Activated CD4-positive, alpha-beta T cell treated with anti-CD3 and anti-CD28 coated beads, Interleukin-10, Interleukin-2, amounts not matched to agents 100 ng/mL and 50 ng/mL, durations not matched to agents 16 hours and 8 hours (primary cell): ENCODE measurements at regions not wholly inside any gene's neighbourhood (a gene's known extent, or its start where the extent isn't known, plus 50 kb on each side); places are given as distances from the start of the nearest gene placed in this dataset.
"Not testable (repeated sequence)": the region's sequence is repeated elsewhere in the genome, so short reads cannot be mapped to it uniquely, and the experiment has no call there.

Experiments
- DNase-seq: peaks from one replicate; pipeline ENCODE4 v3.0.0-alpha.2; 2020

DNA sequence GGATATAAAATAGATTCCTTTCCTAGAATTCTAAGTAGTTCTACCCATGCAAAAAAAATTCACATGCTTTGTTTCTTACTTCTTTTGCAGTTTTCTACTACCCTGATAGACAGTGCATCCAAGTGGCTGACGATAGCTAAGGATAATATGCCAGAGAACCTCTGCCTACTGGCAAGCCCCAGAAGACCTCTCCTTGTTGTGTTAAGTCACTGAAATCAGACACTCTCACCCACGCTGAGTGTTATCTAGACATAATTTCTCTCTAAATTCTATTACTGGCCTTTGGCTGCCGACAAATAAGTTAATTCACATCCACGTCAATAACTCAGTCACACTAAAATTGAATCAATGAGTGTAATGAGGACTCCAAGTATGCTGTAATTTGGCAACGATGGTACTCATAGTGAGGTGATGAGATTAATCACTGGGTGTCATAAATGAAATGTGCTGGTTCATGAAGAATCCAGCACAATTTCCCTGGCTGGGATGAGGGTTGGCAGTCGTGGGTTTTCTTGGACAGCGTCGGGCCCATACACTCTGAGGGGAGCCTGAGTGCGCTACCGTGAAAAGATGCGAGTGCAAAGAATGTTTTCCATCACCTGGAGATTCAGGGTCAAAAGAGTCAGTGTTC, 354.8 kb upstream of the TMEM132C start:
- no peak for DNase-seq

DNA sequence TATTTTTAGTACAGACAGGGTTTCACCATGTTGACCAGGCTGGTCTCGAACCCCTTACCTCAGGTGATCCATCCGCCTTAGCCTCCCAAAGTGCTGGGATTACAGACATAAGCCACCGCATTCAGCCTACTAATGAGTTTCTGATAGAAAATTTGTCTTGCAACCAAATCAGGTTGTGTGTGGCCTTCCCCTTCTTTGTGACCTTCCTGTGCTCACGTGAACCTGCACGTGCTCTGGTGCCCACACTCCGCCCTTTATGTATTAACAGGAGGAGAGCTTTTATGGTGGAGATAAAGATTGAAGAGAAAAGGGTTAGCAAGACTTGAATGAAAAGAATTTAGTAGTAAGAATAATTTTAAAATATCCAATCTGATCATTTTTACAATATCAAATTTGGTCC, 343.5 kb upstream of the TMEM132C start:
- DNase-seq = no peak

DNA sequence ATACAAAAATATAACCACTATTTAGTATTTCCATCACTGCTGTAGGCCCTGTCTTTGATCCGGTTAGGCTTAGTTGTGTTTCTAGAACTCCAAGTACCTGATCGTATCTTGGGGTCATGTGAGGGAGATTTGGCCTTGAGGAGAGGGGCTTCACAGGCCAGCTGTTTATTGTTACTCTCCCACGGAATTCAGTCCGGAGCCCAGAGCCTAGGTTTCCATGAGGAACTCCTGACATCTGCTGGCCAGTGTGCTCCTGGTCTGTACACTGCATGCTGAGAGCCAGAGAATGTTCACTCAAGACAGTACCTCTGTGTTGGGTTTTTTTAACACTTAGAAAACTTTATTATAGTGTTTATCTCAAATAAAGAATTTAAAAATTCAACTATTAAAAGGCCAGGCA, 341.0 kb upstream of the TMEM132C start:
- DNase-seq = no peak

DNA sequence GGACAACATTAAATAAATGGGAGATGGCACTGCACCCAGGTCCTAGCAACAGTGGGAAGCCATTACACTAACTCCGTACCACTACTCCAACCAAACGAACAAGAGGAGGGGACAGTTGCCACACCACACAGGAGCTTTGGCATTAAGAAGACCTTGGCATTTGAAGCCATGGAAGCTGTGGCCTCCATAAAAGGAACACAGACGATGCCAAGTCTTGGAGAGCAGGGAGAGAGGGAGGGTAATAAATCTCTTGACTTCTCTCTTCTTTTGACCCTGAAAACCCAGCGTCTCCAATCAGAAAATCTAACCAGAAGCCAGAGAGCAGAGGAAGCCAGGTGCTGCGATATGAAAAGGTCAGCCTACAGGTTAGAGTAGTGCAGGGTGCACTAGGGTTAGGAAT, 338.8 kb upstream of the TMEM132C start:
- DNase-seq = no peak

DNA sequence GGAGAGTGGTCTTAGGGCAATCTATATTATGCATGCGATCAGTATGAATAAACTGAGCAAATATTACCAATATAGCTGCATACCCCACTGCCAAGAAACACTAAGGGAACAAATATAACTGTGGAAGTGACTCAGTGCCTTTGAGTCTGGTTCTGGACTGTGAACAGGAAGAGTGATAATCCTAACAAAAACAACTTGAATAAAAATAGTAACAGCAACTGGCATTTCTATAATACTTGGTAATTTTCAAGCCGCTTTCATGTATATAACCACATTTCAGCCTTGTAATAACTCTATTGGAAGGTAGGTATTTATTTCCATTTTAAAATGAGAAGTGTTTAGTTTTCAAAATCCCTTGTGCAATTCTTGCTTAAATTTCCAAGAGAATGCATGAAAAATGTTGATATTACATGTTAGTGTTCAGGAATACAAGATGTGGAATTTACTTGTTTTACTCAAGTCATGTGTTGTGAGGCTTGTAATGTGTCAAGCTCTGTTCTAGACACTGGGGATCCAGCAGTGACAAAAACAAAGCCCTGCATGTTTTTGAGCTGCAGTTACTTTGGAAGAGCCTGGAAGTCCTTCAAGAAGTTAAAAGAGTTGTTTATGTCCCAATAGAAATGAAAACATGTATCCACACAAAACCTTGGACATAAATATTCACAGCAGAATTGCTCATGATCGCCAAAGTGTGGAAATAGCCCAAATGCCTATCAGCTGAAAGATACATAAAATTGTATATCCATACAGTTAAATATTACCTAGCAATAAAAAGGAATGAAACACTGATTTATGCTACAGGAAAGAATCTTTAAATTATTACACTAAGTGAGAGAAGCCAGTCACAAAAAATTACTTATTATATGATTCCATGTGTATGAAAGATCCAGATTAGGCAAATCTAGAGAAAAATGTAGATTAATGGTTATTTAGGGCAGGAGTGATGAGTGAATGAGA, 338.1 kb upstream of the TMEM132C start:
- no peak for DNase-seq

DNA sequence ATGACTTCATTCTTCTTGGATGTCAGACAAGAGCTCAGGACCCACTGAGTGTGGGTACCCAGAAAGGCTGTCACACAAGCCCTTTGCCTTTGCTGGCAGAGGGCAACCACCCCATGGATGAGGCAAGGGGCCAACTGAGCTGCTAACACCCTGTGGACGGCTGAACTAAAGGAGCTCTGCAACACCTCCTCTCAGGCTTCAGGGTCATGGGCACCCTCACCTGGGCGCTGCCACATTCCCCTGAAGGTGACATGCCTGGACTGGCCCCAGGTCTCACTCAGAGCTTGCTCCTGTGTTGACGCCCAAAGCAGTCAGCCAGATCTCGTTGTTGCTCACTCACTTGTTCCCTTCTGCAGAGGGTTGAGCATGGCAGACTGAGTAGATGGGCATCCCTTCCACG, 336.8 kb upstream of the TMEM132C start:
- no peak for DNase-seq

DNA sequence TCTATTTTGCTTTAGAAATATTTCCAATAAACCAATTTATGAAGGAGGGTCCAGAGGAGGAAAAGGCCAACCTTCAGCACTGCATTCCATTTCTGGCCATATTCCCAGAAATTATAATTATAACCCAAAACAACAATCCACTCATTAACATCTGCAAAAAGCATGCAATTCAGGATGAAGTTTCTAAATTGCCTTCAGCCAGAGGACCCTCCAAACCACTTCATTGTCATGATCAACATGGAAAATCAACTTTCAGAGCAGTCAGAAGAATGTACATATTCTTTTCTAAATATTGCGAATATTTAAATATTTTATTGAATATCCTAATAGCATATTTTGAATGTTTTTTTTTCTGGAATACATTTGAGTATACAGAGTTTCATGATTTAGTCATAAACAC, 332.6 kb upstream of the TMEM132C start:
- DNase-seq = no peak

DNA sequence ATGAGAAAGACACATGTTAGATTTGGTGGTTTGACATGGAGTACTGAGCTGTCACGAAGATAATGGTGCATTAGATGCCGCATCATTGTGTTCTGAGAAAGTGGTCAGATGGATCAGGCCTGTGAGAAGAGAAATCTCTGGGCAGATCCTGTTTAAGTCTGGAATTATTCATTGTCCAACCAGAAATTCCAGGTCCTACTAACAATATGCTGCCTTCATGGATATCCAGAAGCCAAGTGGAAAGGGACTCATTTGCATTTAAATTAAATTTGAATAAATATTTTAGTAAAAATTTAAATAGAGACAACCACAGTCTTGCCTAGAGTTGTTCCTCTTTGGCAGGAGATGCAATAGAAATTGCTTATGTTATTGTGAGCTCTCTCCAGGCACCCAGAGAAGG, 330.5 kb upstream of the TMEM132C start:
- DNase-seq = no peak

DNA sequence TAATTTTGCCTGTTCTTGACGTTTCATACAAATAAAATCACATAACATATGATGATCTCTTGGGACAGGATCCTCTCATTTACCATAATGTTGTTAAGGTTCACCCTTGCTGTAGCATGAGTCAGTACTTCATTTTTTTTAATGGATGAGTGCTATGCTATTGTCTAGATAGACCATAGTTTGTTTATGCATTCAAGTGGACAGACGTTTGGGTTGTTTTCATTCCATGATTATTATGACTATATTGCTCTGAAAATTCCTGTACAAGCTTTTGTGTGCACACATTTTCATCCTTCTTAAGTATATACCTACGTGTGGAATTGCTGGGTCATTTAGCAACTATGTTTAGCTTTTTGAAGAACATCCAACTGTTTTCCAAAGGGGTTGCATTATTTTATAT, 325.6 kb upstream of the TMEM132C start:
- DNase-seq = no peak

DNA sequence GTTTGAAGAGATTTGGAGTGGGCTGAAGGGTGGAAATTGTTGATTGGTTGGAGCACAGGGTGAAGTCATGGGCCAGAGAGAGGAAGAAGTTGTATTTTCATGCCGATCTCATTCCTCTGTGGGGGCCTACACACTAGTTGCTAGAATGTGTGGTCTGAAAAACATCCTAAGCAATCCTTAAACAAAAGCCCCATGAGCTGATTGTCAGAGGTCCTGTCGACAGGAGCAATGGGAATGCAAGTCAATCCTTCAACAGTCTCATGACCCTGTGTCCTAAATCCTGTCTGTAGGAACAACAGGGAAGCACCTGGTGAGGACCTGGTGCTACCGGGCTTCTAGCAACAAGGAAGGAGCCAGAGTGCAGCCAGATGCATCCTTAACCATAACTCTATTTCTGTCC, 324.0 kb upstream of the TMEM132C start:
- no peak for DNase-seq

DNA sequence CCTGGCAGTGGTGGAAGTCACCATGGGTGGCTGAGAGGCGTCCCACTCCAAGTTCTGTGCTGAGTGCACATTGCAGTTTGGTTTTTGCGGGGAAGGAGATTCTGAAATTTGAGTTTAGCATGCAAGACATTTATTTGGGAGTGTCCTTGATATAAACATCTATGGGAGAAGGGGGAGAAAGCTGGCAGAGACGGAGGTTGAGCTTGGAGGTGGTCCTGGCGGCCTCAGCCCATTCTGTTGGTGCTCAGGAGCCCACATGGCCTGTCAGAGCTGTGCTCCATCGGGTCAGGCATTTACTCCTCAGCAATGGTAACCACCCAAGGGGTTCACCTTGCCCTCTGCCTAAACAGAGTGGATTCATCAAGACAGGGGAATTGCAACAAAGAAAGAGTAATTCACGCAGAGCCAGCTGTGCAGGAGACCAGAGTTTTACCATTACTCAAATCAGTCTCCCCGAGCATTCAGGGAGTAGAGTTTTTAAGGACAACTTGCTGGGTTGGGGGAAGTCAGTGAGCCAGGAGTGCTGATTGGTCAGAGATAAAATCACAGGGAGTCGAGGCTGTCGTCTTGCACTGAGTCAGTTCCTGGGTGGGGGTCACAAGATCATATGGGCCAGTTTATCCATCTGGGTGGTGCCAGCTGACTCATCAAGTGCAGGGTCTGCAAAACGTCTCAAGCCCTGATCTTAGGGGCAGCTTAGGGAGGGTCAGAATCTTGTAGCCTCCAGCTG, 323.3 kb upstream of the TMEM132C start:
- DNase-seq = no peak

DNA sequence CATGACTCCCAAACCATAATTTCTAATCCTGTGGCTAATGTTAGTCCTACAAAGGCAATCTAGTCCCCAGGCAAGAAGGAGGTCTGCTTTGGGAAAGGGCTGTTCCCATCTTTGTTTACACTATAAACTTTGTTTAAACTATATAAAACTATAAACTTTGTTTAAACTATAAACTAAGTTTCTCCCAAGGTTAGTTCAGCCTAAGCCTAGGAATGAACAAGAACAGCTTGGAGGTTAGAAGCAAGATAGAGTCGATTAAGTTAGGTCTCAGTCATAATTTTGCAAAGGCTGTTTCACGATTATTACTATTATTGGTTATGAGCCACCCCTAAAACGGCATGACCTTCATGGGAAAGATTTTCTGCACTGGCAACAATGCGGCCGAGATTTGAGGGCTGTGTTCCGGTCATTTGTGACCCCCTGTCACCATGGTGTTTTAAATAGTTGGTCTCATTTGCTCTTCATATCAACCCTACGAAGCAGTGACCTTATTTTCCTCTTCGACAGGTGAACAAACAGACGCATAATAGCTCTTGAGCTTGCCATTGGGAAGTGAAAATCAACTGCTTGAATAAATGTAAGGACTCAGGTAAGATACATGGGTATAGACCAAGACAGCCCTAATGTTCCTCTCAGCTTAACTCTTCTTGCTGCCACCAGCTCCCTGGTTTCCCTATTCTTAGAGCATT, 322.6 kb upstream of the TMEM132C start:
- no peak for DNase-seq

DNA sequence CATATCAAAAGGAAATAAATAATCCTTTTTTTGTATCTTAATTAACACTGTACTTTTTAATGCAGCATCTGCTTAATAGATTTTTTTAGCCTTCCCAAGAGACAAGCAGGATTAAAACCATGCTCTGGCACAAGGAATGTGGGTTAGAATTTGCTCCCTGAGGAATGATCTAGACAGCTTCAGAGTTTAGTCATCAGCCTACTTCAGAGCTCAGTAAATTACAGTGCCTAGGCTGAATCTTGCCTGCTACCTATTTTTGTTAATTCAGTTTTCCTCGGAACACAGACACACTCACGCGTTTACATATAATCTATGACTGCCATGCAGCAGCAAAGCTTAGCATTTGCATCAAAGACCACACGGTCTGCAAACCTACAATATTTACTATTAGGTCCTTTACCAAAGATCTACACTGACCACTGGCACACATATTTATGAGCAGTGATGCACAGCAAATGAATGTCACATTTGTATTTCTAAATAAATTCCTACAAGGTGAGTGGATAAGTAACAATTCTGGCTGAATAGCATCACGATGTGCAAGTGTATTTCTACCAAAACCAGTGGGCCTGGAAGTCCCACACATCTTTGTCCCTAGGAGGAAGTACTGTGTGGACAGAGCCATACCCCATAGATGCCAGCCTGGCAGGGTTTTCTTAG, 309.8 kb upstream of the TMEM132C start:
- DNase-seq = no peak

DNA sequence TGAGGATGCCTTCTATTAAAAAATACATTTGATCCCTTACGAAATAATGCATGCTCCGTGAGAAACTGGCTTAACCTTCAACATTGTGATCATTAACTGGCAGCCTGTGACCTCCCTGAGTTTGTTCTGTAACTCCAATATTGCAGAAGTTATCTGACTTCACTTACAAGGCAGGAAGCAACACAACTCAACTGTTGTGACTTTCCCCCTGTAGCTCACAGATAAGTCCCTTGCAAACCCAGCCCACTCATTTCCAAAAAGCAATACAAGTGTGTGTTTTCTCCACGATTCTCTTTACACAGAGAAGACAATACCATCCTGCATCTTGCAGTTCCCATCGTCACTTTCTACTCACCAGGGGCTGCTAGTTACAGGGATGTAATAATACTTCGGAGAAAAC, 304.7 kb upstream of the TMEM132C start:
- no peak for DNase-seq

DNA sequence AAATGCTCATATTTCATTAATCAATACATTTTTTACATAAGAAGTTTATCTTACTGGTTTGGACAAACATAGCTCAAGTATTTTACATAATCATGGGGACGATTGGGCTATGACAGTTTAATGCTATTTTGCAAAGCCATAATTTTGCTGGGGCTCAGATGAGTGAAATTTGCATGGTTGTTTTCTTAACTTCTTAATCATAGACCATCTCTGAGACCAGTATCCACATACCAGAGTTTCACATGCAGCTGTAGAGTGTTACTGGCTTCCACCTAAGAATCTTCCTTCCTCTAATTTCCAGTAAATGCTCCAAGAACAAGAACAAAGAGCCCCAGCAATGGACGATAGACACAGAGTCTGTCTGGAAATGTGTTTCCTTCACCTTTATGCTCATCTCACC, 303.0 kb upstream of the TMEM132C start:
- no peak for DNase-seq

DNA sequence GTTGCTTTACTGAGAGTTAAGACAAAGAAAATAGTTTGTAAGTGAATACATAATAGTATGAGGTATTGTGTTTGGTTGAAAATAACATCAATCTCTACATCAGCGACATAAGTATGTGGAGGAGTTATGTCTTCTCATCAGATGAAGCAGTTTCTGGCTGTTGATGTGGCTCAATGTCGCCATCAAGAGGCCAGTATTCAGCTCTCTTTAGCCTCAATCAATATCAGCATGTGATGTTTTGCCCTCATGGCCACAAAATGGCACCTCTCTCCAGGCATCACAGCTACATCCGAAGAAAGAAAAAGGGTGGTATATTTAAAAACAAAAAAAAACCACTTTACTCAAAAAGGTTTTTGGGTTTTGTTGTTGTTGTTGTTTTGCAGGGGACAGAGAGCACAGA, 302.3 kb upstream of the TMEM132C start:
- DNase-seq = peak; percentile 2

DNA sequence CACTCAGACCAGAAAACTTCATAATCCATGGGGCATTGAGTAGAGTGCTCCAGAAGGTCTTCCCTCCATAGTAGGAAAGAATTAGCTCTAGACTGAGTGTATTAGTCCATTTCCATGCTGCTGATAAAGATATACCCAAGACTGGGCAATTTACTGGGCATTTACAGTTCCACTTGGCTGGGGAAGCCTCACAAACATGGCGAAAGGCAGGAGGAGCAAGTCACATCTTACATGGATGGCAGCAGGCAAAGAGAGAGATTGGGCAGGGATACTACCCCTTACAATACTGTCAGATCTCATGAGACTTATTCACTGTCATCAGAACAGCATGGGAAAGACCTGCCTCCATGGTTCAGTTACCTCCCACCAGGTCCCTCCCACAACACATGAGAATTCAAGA, 300.6 kb upstream of the TMEM132C start:
- DNase-seq = no peak

DNA sequence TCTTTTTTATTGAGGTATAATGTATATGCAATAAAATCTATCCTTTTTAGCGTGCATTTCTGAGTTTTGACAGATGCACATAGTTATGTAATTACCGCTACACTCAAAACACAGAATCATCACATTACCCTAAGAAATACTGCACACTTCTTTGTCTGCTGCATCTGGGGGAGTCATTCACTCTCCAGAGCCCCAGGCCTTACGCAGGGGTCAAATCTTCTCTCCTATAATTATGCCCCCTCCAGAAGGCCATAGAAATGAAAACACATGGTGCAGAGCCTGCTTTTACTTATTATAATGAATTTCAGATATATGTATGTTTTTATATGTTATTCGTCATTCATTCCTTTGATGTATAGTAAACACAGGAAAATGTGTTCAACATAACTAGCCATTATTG, 296.5 kb upstream of the TMEM132C start:
- DNase-seq = no peak

DNA sequence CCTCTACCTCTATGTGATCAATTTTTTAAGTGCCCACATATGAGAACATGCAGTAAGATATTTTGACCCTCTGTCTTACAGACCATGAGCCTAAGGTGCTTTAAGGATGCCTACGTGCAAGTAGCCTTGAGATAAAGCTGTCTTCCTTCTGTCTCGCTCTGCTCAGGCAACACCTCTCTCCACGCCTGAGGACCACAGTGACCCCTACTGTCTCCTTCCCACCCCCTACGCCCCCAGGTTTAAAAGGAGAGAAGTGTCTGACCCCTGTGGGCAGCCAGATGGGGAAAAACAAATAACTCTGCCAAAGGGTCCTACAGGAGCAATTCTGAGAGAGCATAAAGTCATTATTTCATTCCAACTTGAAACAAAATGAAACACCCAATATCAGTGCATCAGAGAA, 286.4 kb upstream of the TMEM132C start:
- no peak for DNase-seq

DNA sequence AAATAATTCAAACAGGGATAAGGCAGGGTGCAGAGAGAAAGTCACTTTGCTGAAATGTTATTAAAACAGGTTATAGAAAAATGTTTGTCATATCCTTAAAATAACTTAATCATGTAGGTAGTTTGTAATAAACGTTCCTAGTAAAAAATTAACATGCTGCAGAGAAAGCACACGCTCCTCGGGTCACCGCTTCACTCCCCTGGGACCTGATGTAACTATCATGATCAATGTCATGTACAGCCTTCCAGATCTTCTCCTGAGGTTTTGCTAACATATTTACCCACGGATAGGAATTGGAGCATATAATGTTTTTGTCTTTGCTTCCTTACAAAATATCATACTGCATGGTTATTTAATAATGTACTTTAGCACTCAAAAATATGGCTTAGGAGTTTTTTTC, 285.1 kb upstream of the TMEM132C start:
- DNase-seq = no peak

DNA sequence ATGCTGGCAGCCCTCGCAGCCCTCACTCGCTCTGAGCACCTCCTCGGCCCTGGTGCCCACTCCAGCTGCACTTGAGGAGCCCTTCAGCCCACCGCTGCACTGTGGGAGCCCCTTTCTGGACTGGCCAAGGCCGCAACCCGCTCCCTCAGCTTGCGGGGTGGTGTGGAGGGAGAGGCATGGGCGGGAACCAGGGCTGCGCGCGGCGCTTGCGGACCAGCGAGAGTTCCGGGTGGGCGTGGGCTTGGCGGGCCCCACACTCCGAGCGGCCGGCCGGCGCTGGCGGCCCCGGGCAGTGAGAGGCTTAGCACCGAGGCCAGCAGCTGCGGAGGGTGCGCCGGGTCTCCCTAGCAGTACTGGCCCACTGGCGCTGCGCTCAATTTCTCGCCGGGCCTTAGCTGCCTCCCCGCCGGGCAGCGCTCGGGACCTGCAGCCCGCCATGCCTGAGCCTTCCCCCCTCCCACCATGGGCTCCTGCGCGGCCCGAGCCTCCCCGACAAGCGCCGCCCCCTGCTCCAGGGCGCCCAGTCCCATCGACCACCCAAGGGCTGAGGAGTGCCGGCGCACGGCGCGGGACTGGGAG, 283.7 kb upstream of the TMEM132C start:
- DNase-seq = not testable (repeated sequence)

DNA sequence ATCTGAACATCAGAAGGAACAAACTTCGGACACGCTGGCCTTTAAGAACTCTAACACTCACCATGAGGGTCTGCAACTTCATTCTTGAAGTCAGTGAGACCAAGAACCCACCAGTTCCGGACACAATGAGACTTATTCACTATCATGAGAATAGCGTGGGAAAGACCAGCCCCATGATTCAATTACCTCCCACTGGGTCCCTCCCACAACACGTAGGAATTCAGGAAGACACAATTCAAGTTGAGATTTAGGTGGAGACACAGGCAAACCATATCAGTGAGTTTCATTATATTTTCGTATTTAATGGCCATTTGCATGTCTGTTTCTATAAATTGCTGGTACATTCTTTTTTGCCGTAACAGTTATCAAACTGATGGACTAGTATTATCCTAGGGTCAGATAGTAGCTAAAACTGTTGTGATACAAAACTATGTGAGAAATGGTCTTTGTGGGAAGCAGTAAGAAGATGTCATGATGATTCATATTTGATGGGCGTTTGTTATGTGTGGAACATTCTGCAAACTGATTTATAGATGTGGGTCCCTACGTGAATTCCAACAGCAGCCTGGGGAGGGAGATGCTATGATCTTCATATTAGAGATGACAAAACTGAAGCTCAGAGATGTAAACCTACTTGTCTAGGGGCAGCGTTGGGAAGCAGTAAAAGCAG, 282.4 kb upstream of the TMEM132C start:
- DNase-seq = no peak
